HEK293 (cell line): ENCODE measurements at regions not wholly inside any gene's neighbourhood (a gene's known extent, or its start where the extent isn't known, plus 50 kb on each side); places are given as distances from the start of the nearest gene placed in this dataset.

Experiments
- CTCF ChIA-PET: fragments of 350-600 bp; formaldehyde crosslinking; extraction: SDS; loops from one replicate; lab custom pipeline; 2021; ENCODE audit warnings: antibody characterized with exemption; lab: Yijun Ruan, JAX
- POLR2A ChIA-PET: fragments of 300-600 bp; formaldehyde crosslinking; extraction: SDS; loops from one replicate; lab custom pipeline; 2020; ENCODE audit warnings: antibody characterized with exemption, inconsistent platforms; lab: Yijun Ruan, JAX
- H3K27ac ChIP-seq: fragments of 200-500 bp; sonication (Bioruptor generic); 2 replicates; pipeline ENCODE4 v1.5.1; 2014; ENCODE audit warnings: low read depth, low read length, control low read depth, inconsistent platforms; ENCODE audit errors: extremely low read depth
- H3K36me3 ChIP-seq, 2 experiments: fragments of 200-500 bp in 1 of 2; sonication (Bioruptor generic) in 1 of 2; 1 replicate in 1 of 2; 2 replicates in 1 of 2; pipeline ENCODE4 v1.5.1; 2014 to 2017; ENCODE audit warnings: inconsistent platforms in 2 of 2, low read length in 2 of 2; ENCODE audit not compliant: control insufficient read depth in 2 of 2, insufficient read depth in 1 of 2
- H3K4me1 ChIP-seq: fragments of 200-500 bp; sonication (Bioruptor generic); 2 replicates; pipeline ENCODE4 v1.5.1; 2014; ENCODE audit warnings: mild to moderate bottlenecking, low read length, inconsistent platforms; ENCODE audit not compliant: control insufficient read depth, insufficient read depth
- H3K4me3 ChIP-seq: 2 replicates; pipeline ENCODE4 v1.5.1; 2011; ENCODE audit warnings: low read depth, mild to moderate bottlenecking, control low read depth, low read length, moderate library complexity
- H3K9me3 ChIP-seq: fragments of 200-500 bp; sonication (Bioruptor generic); 2 replicates; pipeline ENCODE4 v1.5.1; 2014; ENCODE audit warnings: low read depth, low read length, inconsistent platforms; ENCODE audit not compliant: control insufficient read depth, insufficient read depth
- ATF2 ChIP-seq: fragments of 450-650 bp; formaldehyde crosslinking; IDR thresholded peaks from 2 replicates; pipeline ENCODE4 v1.5.1; 2016; ENCODE audit warnings: missing biosample characterization, missing genetic modification characterization, low read depth
- GFI1B ChIP-seq: fragments of 450-650 bp; formaldehyde crosslinking; IDR thresholded peaks from 2 replicates; pipeline ENCODE4 v1.5.1; 2016; ENCODE audit warnings: missing biosample characterization, missing genetic modification characterization
- MYNN ChIP-seq: fragments of 450-650 bp; formaldehyde crosslinking; IDR thresholded peaks from 2 replicates; pipeline ENCODE4 v1.5.1; 2016; ENCODE audit warnings: missing biosample characterization, missing genetic modification characterization, borderline replicate concordance
- SETDB1 ChIP-seq: IDR thresholded peaks from one replicate; pipeline ENCODE4 v1.6.1; 2017; ENCODE audit warnings: mild to moderate bottlenecking, low read length, moderate library complexity, mixed read lengths; ENCODE audit not compliant: insufficient read length
- WT1 ChIP-seq: fragments of 450-650 bp; formaldehyde crosslinking; IDR thresholded peaks from 2 replicates; pipeline ENCODE4 v1.5.1; 2016; ENCODE audit warnings: missing biosample characterization, missing genetic modification characterization
- ZBTB10 ChIP-seq: fragments of 450-650 bp; formaldehyde crosslinking; IDR thresholded peaks from 2 replicates; pipeline ENCODE4 v1.5.1; 2016; ENCODE audit warnings: missing biosample characterization, missing genetic modification characterization
- ZBTB21 ChIP-seq: fragments of 450-650 bp; formaldehyde crosslinking; IDR thresholded peaks from 2 replicates; pipeline ENCODE4 v1.5.1; 2017; ENCODE audit warnings: missing biosample characterization, missing genetic modification characterization
- ZBTB48 ChIP-seq: fragments of 450-650 bp; formaldehyde crosslinking; IDR thresholded peaks from 2 replicates; pipeline ENCODE4 v1.5.1; 2016; ENCODE audit warnings: missing biosample characterization, missing genetic modification characterization
- ZBTB6 ChIP-seq: fragments of 450-650 bp; formaldehyde crosslinking; IDR thresholded peaks from 2 replicates; pipeline ENCODE4 v1.5.1; 2017; ENCODE audit warnings: missing biosample characterization, missing genetic modification characterization
- ZFHX2 ChIP-seq: fragments of 450-650 bp; formaldehyde crosslinking; conservative IDR thresholded peaks from 2 replicates; pipeline ENCODE4 v1.5.1; 2016; ENCODE audit warnings: missing biosample characterization, missing genetic modification characterization
- ZNF175 ChIP-seq: fragments of 450-650 bp; formaldehyde crosslinking; IDR thresholded peaks from 2 replicates; pipeline ENCODE4 v1.5.1; 2016; ENCODE audit warnings: missing biosample characterization, missing genetic modification characterization
- ZNF26 ChIP-seq: fragments of 450-650 bp; formaldehyde crosslinking; IDR thresholded peaks from 2 replicates; pipeline ENCODE4 v1.5.1; 2016; ENCODE audit warnings: missing biosample characterization, missing genetic modification characterization
- ZNF426 ChIP-seq: fragments of 450-650 bp; formaldehyde crosslinking; IDR thresholded peaks from 2 replicates; pipeline ENCODE4 v1.5.1; 2017; ENCODE audit warnings: missing biosample characterization, missing genetic modification characterization, mild to moderate bottlenecking, inconsistent platforms, moderate library complexity
- ZNF518A ChIP-seq: fragments of 450-650 bp; formaldehyde crosslinking; conservative IDR thresholded peaks from 2 replicates; pipeline ENCODE4 v1.5.1; 2016; ENCODE audit warnings: low read depth, missing biosample characterization, missing genetic modification characterization
- ZNF580 ChIP-seq: fragments of 450-650 bp; formaldehyde crosslinking; IDR thresholded peaks from 2 replicates; pipeline ENCODE4 v1.5.1; 2016; ENCODE audit warnings: missing biosample characterization, missing genetic modification characterization
- ZNF610 ChIP-seq: fragments of 450-650 bp; formaldehyde crosslinking; IDR thresholded peaks from 2 replicates; pipeline ENCODE4 v1.5.1; 2016; ENCODE audit warnings: missing biosample characterization, missing genetic modification characterization, borderline replicate concordance
- ZNF629 ChIP-seq: fragments of 450-650 bp; formaldehyde crosslinking; IDR thresholded peaks from 2 replicates; pipeline ENCODE4 v1.5.1; 2017; ENCODE audit warnings: missing biosample characterization, missing genetic modification characterization
- ZNF654 ChIP-seq: fragments of 450-650 bp; formaldehyde crosslinking; IDR thresholded peaks from 2 replicates; pipeline ENCODE4 v1.5.1; 2016; ENCODE audit warnings: low read depth, missing biosample characterization, missing genetic modification characterization
- ZNF768 ChIP-seq: fragments of 450-650 bp; formaldehyde crosslinking; IDR thresholded peaks from 2 replicates; pipeline ENCODE4 v1.5.1; 2018; ENCODE audit warnings: missing biosample characterization, mild to moderate bottlenecking, missing genetic modification characterization
- ZNF791 ChIP-seq: fragments of 450-650 bp; formaldehyde crosslinking; IDR thresholded peaks from 2 replicates; pipeline ENCODE4 v1.5.1; 2016; ENCODE audit warnings: missing biosample characterization, missing genetic modification characterization
- ZNF830 ChIP-seq: fragments of 450-650 bp; IDR thresholded peaks from 2 replicates; pipeline ENCODE4 v1.5.0; 2018; ENCODE audit warnings: missing biosample characterization, missing genetic modification characterization, low read depth, mild to moderate bottlenecking, moderate library complexity
- ZXDB ChIP-seq: fragments of 450-650 bp; formaldehyde crosslinking; IDR thresholded peaks from 2 replicates; pipeline ENCODE4 v1.5.1; 2016; ENCODE audit warnings: missing biosample characterization, missing genetic modification characterization

- TF ChIP-seq ZBTB21 (tag by site-specific recombination) (no peak), MYNN (tag by site-specific recombination) (peak; percentile 96), ZNF830 (no peak), ZNF610 (no peak)
These were observed 128.4 kb upstream of the ZNF746 start (continued) for GRCh38 chr7:149625947-149626392.

- ChIA-PET POLR2A (interaction anchor here (0.6 to 1.0 kb wide), 7 partner anchors 10 to 430 kb away, joined by 3 to 14 read pairs (median 3); partner anchors contain the start of genes ZNF282 and ZNF777), CTCF (interaction anchor here (0.5 to 2.7 kb wide), 12 partner anchors 10 to 517 kb away, joined by 3 to 15 read pairs (median 5); no protein-coding TSS in a partner anchor)
- Histone ChIP-seq H3K36me3 (peaks cover 0 to 26% of the 10 kb centered on the region in 2 experiments; a peak in 1 of 3 replicates), H3K4me1 (peaks cover 3% of the 10 kb centered on the region; the same call in 1 of the 2 replicates), H3K9me3 (no peaks in the 10 kb centered on the region), H3K27ac (peak overlapping the region; percentile 69), H3K4me3 (no peak overlapping the region)
- TF ChIP-seq ATF2, result peak; percentile 94
- no peak for TF ChIP-seq ZNF768 (tag by site-specific recombination)
- TF ChIP-seq SETDB1, result no peak
- TF ChIP-seq ZNF654 (tag by site-specific recombination), result peak; percentile 48
- peak; percentile 30; the same call in 1 of the 2 replicates for TF ChIP-seq ZBTB10 (tag by site-specific recombination)
- no peak for TF ChIP-seq ZNF580 (tag by site-specific recombination)
- peak; percentile 84 for TF ChIP-seq ZFHX2 (tag by site-specific recombination)
- TF ChIP-seq ZNF629 (tag by site-specific recombination), result peak; percentile 79
- TF ChIP-seq ZXDB (tag by site-specific recombination), result no peak
- no peak for TF ChIP-seq ZNF26 (tag by site-specific recombination)
- no peak for TF ChIP-seq ZBTB6 (tag by site-specific recombination)
- no peak for TF ChIP-seq ZNF426 (tag by site-specific recombination)
- peak; percentile 95 for TF ChIP-seq ZBTB48
- peak; percentile 75 for TF ChIP-seq MYNN (tag by site-specific recombination)
- TF ChIP-seq ZNF175 (tag by site-specific recombination), result no peak
- peak; percentile 28; the same call in 1 of the 2 replicates for TF ChIP-seq ZBTB21 (tag by site-specific recombination)
- TF ChIP-seq ZNF518A (tag by site-specific recombination), result 0 out of 2 replicates have a peak, but pooled peaks have one; percentile 6
- TF ChIP-seq GFI1B (tag by site-specific recombination), result no peak
- TF ChIP-seq WT1 (tag by site-specific recombination), result no peak
- TF ChIP-seq ZNF791 (tag by site-specific recombination), result no peak
These were observed 127.8 kb upstream of the ZNF746 start for GRCh38 chr7:149625340-149625946.
